Activated naive CD8-positive, alpha-beta T cell treated with anti-CD3 and anti-CD28 coated beads, Interleukin-2, amount 50 U/mL, for 24 hours (primary cell): ENCODE measurements at regions not wholly inside any gene's neighbourhood (a gene's known extent, or its start where the extent isn't known, plus 50 kb on each side); places are given as distances from the start of the nearest gene placed in this dataset.
"Not testable (repeated sequence)": the region's sequence is repeated elsewhere in the genome, so short reads cannot be mapped to it uniquely, and the experiment has no call there.

Source experiments
- ATAC-seq: fragments of 150-1000 bp; cut with Tn5 transposase; one replicate; pipeline ENCODE4 v1.10.0; 2021
- DNase-seq: peaks from one replicate; pipeline ENCODE4 v3.0.0; 2021
- H3K27ac Mint-ChIP-seq: one replicate; pipeline ENCODE4 v1.8.0; 2021; ENCODE audit warnings: mild to moderate bottlenecking, mixed read lengths
- H3K27me3 Mint-ChIP-seq: one replicate; pipeline ENCODE4 v1.8.0; 2021; ENCODE audit warnings: mixed read lengths
- H3K36me3 Mint-ChIP-seq: one replicate; pipeline ENCODE4 v1.8.0; 2021; ENCODE audit warnings: low read depth, mixed read lengths
- H3K4me1 Mint-ChIP-seq: one replicate; pipeline ENCODE4 v1.8.0; 2021; ENCODE audit warnings: mixed read lengths
- H3K4me3 Mint-ChIP-seq: one replicate; pipeline ENCODE4 v1.8.0; 2021; ENCODE audit warnings: mild to moderate bottlenecking, moderate library complexity, mixed read lengths
- H3K9me3 Mint-ChIP-seq: one replicate; pipeline ENCODE4 v1.8.0; 2021; ENCODE audit warnings: mixed read lengths

DNA sequence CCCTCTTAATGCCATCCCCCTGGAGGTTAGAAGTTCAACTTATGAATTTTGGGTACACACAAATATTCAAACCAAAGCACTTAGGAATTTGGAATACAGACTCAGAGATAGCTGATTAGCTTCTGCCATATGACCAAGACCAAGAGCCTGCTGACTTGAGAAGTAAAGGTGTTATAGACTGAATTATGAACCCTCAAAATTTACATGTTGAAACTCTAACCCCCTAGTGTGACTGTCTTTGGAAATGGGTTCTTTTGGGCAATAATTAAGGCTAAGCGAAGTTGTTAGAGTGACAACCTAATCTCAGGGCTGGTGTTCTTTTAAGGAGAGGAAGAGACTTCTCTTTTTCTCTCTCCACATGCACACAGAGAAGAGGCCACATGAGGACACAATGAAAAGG is 151.2 kb downstream of the COX18 start:
- Mint-ChIP-seq H3K4me3 (no peak overlapping the region), H3K4me1 (no peaks in the 10 kb centered on the region), H3K36me3 (no peaks in the 10 kb centered on the region), H3K27ac (no peak overlapping the region), H3K9me3 (no peaks in the 10 kb centered on the region), H3K27me3 (peaks cover 6% of the 10 kb centered on the region)
- no peak for DNase-seq
- ATAC-seq: no peak

DNA sequence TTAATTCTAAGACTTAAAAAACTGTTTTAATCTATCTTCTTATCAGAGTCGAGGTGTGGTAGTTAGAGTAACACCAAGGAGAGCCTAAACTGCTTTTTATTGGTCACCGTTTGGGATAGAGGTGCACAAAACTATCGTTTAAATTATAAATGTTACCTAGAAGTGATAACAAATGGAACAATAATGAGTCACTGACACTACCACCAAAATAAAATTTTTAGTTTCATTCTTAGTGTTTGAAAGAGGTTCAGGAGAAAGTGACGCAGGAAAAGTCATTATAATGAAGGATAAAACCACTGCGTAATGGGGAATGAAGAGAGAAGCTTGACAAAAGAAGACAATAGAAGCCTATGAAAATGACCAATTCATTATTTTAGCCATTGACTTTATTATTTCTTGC is 158.2 kb downstream of the COX18 start:
- no peak for ATAC-seq

DNA sequence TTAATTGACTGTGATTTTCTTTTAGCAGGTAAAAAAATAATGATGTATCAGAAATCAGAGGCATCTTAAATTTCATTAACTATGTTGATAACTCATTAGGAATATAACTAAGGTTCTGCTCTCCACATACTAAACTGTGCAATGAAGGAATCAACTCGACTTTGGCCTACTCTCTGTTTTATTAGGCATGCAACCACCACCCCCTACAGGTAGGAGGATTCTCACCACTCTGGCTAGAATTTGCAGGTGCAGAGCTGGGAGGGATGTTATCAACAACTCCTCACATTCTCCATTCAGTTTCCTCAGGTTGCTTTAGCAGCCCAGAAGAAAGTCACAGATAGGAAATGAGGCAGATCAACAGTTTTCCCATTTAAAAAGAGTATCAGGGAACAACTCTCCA is 160.1 kb downstream of the COX18 start:
- ATAC-seq (no peak), DNase-seq (no peak)
- H3K27ac Mint-ChIP-seq: no peak overlapping the region
- H3K27me3 Mint-ChIP-seq: peaks cover 11% of the 10 kb centered on the region
- H3K4me1 Mint-ChIP-seq: peaks cover 4% of the 10 kb centered on the region
- H3K9me3 Mint-ChIP-seq: no peaks in the 10 kb centered on the region
- H3K4me3 Mint-ChIP-seq: no peak overlapping the region
- H3K36me3 Mint-ChIP-seq: no peaks in the 10 kb centered on the region

More for the DNA sequence above, 158.2 kb downstream of the COX18 start:
- DNase-seq: no peak
- peak overlapping the region; percentile 3 for H3K27ac Mint-ChIP-seq
- peaks cover 17% of the 10 kb centered on the region for H3K27me3 Mint-ChIP-seq
- no peaks in the 10 kb centered on the region for H3K36me3 Mint-ChIP-seq
- H3K4me3 Mint-ChIP-seq: no peak overlapping the region
- no peaks in the 10 kb centered on the region for H3K9me3 Mint-ChIP-seq
- peaks cover 4% of the 10 kb centered on the region for H3K4me1 Mint-ChIP-seq

DNA sequence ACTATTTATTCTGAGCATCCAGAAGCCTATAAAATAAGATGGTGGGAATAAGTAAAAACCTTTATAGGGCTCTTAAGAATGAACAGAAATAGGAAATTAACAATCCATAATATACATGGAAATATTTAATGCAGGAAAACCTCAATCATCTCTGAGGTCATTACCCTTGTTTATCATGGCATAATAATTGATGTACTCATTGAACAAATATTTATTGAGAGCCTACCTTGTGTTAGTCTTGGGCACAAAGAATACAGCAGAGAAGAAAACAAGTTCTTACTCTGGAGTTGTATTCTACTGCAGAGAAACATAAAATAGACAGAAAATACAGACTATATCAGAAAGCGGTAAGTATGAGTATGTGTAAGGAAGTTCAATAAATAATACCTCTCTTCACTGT is 167.2 kb downstream of the COX18 start:
- H3K9me3 Mint-ChIP-seq: no peaks in the 10 kb centered on the region
- no peaks in the 10 kb centered on the region for H3K4me1 Mint-ChIP-seq
- no peak overlapping the region for H3K4me3 Mint-ChIP-seq

DNA sequence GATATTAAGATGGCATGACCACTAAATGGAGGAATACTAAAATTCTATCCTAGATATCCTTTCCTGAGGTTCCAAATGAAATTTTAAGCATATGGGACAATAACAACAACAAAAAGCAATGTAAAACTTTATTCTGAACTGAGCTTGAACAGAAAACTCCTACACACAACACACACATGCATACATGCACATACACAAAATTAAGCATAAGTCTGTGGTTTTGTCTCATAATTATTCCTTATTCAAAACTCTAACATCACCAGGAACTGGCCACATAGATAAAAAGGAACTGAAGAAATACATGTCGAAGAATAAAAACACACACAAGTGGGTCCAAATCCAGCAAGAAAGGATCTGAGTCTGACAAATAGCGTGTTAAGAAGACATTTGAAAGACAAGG is 168.0 kb downstream of the COX18 start:
- Mint-ChIP-seq H3K36me3 (no peaks in the 10 kb centered on the region), H3K9me3 (no peaks in the 10 kb centered on the region), H3K4me1 (no peaks in the 10 kb centered on the region), H3K27me3 (peaks cover 2% of the 10 kb centered on the region), H3K27ac (no peak overlapping the region), H3K4me3 (no peak overlapping the region)
- DNase-seq (no peak), ATAC-seq (no peak)

More for the DNA sequence above, 167.2 kb downstream of the COX18 start:
- no peak for DNase-seq
- peaks cover under 1% of the 10 kb centered on the region for H3K27me3 Mint-ChIP-seq
- H3K27ac Mint-ChIP-seq: no peak overlapping the region
- no peaks in the 10 kb centered on the region for H3K36me3 Mint-ChIP-seq
- ATAC-seq: no peak

DNA sequence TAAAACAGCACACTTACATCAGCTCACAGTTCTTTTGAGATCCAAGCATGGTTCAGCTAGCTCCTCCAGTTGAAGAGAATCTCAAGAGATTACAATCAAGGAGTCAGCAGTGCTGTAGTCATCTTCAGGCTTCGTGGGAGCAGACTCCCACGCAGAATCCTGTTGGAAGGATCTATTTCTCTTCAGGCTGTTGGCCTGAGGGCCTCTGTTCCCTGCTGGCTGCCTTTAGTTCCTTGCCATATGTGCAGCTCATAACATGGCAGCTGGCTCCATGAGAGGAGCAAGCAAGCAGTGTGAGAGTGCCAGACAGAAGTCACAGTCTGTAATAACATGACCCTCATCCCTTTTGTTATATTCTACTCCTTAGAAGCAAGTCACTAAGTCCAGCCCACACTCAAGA is 168.6 kb downstream of the COX18 start:
- no peak overlapping the region for H3K27ac Mint-ChIP-seq
- no peaks in the 10 kb centered on the region for H3K4me1 Mint-ChIP-seq
- no peak overlapping the region for H3K4me3 Mint-ChIP-seq
- no peak for ATAC-seq
- H3K36me3 Mint-ChIP-seq: no peaks in the 10 kb centered on the region
- H3K27me3 Mint-ChIP-seq: peaks cover 2% of the 10 kb centered on the region
- DNase-seq: no peak
- H3K9me3 Mint-ChIP-seq: no peaks in the 10 kb centered on the region

DNA sequence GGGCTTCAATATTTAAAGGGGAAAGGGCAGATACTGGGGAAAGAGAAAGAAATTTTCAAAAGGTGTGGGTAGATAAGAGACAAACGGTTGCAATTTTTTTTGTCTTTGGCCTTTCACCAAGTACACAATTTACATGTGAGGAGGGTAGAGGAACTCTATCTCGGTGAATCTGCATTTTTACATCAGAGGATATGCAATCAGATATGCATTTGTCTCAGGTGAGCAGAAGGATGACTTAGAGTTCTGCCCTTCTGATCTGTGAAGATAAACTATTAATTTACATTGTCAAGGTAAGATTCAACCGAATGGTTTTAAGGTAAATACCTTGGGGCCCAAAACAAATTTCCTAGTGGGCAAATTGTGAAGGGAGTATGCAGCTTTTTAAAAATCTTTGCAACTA is 169.9 kb downstream of the COX18 start:
- H3K27me3 Mint-ChIP-seq: peaks cover 2% of the 10 kb centered on the region
- ATAC-seq: no peak
- H3K27ac Mint-ChIP-seq: no peak overlapping the region
- DNase-seq: no peak
- H3K36me3 Mint-ChIP-seq: no peaks in the 10 kb centered on the region
- no peaks in the 10 kb centered on the region for H3K9me3 Mint-ChIP-seq
- no peaks in the 10 kb centered on the region for H3K4me1 Mint-ChIP-seq
- H3K4me3 Mint-ChIP-seq: no peak overlapping the region

DNA sequence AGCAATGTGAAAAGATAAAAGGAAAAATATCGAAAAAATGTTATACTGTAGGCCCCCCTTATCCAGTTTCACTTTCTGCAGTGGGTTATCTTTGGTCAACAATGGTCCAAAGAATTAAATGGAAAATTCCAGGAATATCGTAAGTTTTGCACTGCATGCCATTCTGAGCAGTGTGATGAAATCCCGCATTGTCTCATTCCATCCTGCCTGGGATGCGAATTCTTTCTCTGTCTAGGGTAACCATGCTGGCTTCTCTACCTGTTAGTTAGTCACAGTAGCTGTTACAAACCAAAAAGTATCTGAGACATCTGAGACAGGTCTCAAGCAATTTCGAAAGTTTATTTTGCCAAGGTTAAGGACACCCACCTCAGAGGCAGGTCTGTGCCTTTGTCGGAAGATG is 170.3 kb downstream of the COX18 start:
- no peaks in the 10 kb centered on the region for H3K9me3 Mint-ChIP-seq
- ATAC-seq (no peak), DNase-seq (no peak)
- no peak overlapping the region for H3K4me3 Mint-ChIP-seq
- H3K27me3 Mint-ChIP-seq: peaks cover 2% of the 10 kb centered on the region
- no peak overlapping the region for H3K27ac Mint-ChIP-seq
- H3K4me1 Mint-ChIP-seq: no peaks in the 10 kb centered on the region
- H3K36me3 Mint-ChIP-seq: no peaks in the 10 kb centered on the region

DNA sequence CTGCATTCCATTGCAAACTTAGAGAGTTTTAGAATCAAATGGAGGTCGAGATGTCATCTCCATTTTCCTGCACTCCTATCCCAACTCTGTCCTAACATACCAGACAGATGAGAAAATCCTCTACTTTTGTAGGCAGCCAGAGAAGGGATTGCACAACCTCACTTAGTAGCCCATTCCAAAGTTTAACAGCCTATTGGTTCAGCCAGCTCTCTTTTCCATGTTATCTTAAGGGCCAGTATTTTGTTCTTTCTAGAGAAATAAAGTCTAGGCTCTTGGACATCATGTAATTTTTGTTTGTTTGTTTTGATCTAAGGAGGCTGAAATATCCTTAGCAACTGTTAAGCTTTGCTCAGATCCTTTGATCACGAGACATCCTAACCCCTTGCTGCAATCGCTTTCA is 173.0 kb downstream of the COX18 start:
- ATAC-seq (no peak), DNase-seq (no peak)
- peaks cover 2% of the 10 kb centered on the region for H3K27me3 Mint-ChIP-seq
- H3K4me1 Mint-ChIP-seq: no peaks in the 10 kb centered on the region
- H3K36me3 Mint-ChIP-seq: no peaks in the 10 kb centered on the region
- H3K27ac Mint-ChIP-seq: no peak overlapping the region
- H3K9me3 Mint-ChIP-seq: no peaks in the 10 kb centered on the region
- H3K4me3 Mint-ChIP-seq: no peak overlapping the region

DNA sequence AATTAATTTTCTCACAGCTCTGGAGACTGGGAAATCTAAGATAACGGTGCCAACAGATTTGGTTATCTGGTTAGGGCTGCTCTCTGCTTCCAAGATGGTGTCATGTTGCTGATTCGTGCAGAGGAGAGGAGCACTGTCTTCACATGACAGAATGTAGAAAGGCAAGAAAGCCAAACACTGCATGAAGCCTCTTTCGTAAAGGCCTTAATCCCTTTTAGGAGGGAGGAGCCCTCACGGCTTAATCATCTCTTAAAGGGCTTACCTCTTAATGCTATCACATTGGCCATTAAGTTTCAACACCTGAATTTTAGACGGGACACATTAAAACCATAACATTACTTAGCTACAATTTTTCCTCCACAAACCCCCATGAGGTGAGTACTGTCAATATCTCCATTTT is 174.1 kb downstream of the COX18 start:
- Mint-ChIP-seq H3K4me1 (no peaks in the 10 kb centered on the region), H3K4me3 (no peak overlapping the region), H3K36me3 (no peaks in the 10 kb centered on the region), H3K27ac (no peak overlapping the region), H3K27me3 (peaks cover 2% of the 10 kb centered on the region), H3K9me3 (no peaks in the 10 kb centered on the region)
- DNase-seq (no peak), ATAC-seq (no peak)

DNA sequence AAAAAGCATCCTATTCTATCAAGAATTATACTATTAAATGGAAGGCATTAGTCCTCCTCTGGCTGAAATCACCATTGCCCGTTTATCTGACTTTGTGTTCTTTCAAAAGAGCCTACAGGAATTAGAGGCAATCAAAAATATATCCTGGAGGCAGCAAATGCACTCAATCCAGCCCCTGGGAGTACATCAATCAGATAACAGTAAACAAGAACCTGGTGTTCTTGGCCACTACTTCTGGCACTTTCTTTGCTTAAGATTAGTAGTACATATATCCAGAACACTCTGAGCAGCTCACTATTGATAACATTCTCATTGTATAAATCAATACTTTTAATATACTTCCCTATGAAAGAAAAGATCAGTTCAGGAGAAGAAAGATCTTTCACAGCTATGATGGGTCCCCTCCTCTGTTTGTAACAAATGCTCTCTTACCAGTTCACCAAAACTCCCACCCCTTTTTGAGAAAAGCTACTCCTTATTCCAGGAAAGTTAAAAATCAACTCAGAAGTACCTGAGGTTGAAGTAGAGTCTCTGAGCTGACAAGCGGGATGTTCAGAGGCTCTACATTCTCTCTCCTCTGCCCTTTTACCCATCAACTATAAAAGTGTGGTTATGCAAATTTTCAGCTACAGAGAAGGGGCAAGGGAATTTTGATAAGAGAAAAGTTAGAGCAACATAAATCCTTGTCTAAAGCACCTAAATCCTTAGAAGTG is 176.0 kb downstream of the COX18 start:
- no peak overlapping the region for H3K4me3 Mint-ChIP-seq
- H3K36me3 Mint-ChIP-seq: no peaks in the 10 kb centered on the region
- peaks cover 2% of the 10 kb centered on the region for H3K27me3 Mint-ChIP-seq
- ATAC-seq: no peak
- no peak overlapping the region for H3K27ac Mint-ChIP-seq
- H3K4me1 Mint-ChIP-seq: no peaks in the 10 kb centered on the region
- no peaks in the 10 kb centered on the region for H3K9me3 Mint-ChIP-seq
- no peak for DNase-seq

DNA sequence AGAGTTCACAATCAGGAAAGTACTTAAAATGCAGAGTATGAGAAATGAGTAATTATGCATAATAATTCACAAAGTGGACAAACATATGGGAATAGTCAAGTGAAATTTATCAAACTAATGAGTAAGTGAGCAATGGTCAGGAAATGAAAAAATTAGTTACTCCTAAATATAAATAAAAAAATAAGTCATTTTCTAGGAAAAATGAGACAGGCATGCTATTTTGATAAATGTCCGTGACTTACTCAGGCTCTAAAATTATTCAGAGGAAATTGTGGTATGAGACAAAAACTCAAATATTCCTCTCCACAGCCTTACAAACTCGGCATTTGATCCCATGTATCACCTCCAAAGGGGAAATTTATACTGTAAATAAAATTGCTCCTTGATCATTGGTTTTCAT is 181.2 kb downstream of the COX18 start:
- Mint-ChIP-seq H3K36me3 (no peaks in the 10 kb centered on the region), H3K4me1 (no peaks in the 10 kb centered on the region), H3K4me3 (no peak overlapping the region), H3K27ac (no peak overlapping the region), H3K9me3 (no peaks in the 10 kb centered on the region), H3K27me3 (peaks cover 2% of the 10 kb centered on the region)
- DNase-seq: no peak
- ATAC-seq: no peak

DNA sequence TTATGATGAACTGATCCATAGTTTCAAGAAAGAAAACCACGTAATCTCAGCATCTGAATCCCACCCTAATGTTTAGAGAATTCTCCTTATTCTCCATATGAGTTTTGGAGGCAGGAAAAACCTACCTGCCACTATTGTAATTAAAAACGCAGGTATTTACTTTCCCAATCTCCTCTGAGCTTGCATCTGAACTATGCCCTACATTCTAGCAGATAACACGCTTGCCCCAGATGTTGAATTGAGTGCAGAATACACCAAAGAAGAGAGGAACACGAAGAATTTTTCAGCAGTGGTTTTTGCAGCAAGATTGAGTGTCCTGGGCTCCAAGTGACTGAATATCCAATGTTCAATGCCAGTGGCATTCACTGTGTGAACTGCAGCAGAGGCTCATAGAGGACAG is 182.4 kb downstream of the COX18 start:
- Mint-ChIP-seq H3K4me3 (no peak overlapping the region), H3K27me3 (peaks cover 2% of the 10 kb centered on the region), H3K9me3 (no peaks in the 10 kb centered on the region), H3K36me3 (no peaks in the 10 kb centered on the region), H3K4me1 (no peaks in the 10 kb centered on the region), H3K27ac (no peak overlapping the region)
- no peak for ATAC-seq
- no peak for DNase-seq

DNA sequence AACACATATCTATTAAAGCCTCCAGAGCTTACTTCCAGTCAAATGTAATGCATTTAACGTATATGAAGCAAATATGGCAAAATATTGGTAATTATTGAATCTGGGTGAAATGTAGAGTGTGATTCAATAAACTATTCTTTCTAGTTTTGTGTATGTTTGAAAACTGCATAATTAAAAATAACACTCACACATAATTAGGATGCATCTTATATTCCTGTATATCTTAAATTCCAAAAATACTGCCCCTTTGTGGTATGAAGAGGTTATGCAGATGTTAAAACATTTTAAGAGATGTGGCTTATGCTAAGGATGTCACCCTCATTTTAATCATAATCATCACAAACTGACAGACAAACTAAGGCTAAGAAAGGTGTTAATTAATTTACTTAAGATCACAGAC is 182.9 kb downstream of the COX18 start:
- DNase-seq (no peak), ATAC-seq (no peak)
- Mint-ChIP-seq H3K27me3 (peaks cover 2% of the 10 kb centered on the region), H3K36me3 (no peaks in the 10 kb centered on the region), H3K27ac (no peak overlapping the region), H3K4me1 (no peaks in the 10 kb centered on the region), H3K4me3 (no peak overlapping the region), H3K9me3 (no peaks in the 10 kb centered on the region)

DNA sequence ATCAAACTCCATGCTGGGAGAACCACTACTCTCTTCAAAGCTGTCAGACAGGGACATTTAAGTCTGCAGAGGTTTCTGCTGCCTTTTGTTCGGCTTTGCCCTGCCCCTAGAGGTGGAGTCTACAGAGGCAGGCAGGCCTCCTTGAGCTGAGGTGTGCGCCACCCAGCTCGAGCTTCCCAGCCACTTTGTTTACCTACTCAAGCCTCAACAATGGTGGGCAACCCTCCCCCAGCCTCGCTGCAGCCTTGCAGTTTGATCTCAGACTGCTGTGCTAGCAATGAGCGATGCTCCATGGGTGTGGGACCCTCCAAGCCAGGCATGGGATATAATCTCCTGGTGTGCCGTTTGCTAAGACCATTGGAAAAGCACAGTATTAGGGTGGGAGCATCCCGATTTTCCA is 185.3 kb downstream of the COX18 start:
- H3K27ac Mint-ChIP-seq, H3K4me1 Mint-ChIP-seq, ATAC-seq, H3K27me3 Mint-ChIP-seq, DNase-seq, H3K9me3 Mint-ChIP-seq, H3K36me3 Mint-ChIP-seq, H3K4me3 Mint-ChIP-seq: not testable (repeated sequence)

DNA sequence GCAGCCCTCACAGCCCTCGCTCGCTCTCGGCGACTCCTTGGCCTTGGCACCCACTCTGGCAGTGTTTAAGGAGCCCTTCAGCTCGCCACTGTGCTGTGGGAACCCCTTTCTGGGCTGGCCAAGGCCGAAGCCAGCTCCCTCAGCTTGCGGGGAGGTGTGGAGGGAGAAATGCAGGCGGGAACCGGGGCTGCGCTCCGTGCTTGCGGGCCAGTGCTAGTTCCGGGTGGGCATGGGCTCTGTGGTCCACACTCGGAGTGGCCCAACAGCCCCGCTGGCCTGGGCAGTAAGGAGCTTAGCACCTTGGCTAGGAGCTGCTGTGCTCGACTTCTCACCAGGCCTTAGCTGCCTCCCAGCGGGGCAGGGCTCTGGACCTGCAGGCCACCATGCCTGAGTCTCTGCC is 192.6 kb downstream of the COX18 start:
- H3K4me1 Mint-ChIP-seq: no peaks in the 10 kb centered on the region
- H3K36me3 Mint-ChIP-seq: no peaks in the 10 kb centered on the region
- H3K27ac Mint-ChIP-seq: no peak overlapping the region
- H3K4me3 Mint-ChIP-seq: no peak overlapping the region
- no peaks in the 10 kb centered on the region for H3K27me3 Mint-ChIP-seq
- ATAC-seq: no peak
- H3K9me3 Mint-ChIP-seq: no peaks in the 10 kb centered on the region
- no peak for DNase-seq
